ENCODE measurements at regions not wholly inside any gene's neighbourhood (a gene's known extent, or its start where the extent isn't known, plus 50 kb on each side); places are given as distances from the start of the nearest gene placed in this dataset.

DNA sequence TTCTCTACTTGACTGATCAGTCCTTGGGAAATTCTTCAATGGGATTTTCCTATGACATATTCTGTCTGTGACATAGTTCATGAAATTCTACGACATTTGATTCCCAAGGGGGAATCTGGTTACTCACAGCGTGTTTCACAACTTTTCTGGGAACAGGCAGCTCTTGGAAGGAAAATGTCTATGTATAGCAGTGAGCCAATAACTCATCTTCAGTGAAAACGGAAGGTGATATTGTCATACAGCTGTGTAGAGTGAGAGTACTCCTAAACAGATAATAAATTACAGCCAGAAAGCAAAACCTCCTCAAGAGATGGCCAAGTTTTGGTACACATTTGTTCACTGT lies 91.4 kb downstream of the C9orf152 start:
- no peak for DNase-seq
- FAIRE-seq, result no peak
- H3K4me1 ChIP-seq (ENCODE audit: control insufficient read depth in 3 of 3, insufficient read depth in 2 of 3, low read depth in 1 of 3, low read length in 2 of 3), result peaks cover 0 to 7% (median 0%) of the 10 kb centered on the region in 3 donors
- no peaks in the 10 kb centered on the region for H3K27me3 ChIP-seq (ENCODE audit: control insufficient read depth in 3 of 3, insufficient read depth in 3 of 3, low read length in 3 of 3)
- H3K36me3 ChIP-seq (ENCODE audit: control insufficient read depth in 3 of 3, insufficient read depth in 2 of 3, low read depth in 1 of 3, low read length in 3 of 3), result no peaks in the 10 kb centered on the region
- H3K4me3 ChIP-seq (ENCODE audit: low read depth in 1 of 3, low read length in 3 of 3), result no peak overlapping the region
- no peak overlapping the region for H3K27ac ChIP-seq (ENCODE audit: low read depth in 1 of 3, low read length in 2 of 3)
- H3K9me3 ChIP-seq (ENCODE audit: control insufficient read depth in 2 of 2, insufficient read depth in 1 of 2, low read depth in 1 of 2, low read length in 1 of 2), result no peaks in the 10 kb centered on the region
- WGBS, 3 donors, result 57 to 75% (median 75%) methylated on average over 3 of the region's 3 CpGs

DNA sequence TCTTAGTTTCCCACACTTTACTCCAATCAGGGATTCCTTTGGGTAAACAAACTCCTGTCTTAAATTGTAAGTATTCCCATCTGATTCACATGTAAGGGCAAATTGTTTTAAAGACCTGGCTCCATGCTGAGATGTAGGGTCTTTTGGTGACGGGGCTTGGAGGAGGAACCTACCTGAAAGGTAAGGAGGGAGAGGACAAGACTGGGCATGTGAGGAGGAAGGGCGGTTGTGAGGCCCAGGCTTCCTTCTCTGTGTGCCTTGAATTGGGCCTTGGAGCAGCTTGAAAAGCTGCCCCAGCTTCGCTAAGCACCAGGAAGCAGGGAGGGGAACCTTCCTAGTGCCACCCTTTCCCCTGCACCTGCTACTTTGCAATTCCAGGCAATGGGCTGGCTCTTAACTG lies 86.8 kb downstream of the C9orf152 start:
- no peak overlapping the region for H3K27ac ChIP-seq (ENCODE audit: low read depth in 1 of 3, low read length in 2 of 3)
- no peaks in the 10 kb centered on the region for H3K9me3 ChIP-seq (ENCODE audit: control insufficient read depth in 2 of 2, insufficient read depth in 1 of 2, low read depth in 1 of 2, low read length in 1 of 2)
- FAIRE-seq, result no peak
- peaks cover 0 to 20% (median 3%) of the 10 kb centered on the region in 3 donors for H3K4me1 ChIP-seq (ENCODE audit: control insufficient read depth in 3 of 3, insufficient read depth in 2 of 3, low read depth in 1 of 3, low read length in 2 of 3)
- no peaks in the 10 kb centered on the region for H3K36me3 ChIP-seq (ENCODE audit: control insufficient read depth in 3 of 3, insufficient read depth in 2 of 3, low read depth in 1 of 3, low read length in 3 of 3)
- no peaks in the 10 kb centered on the region for H3K27me3 ChIP-seq (ENCODE audit: control insufficient read depth in 3 of 3, insufficient read depth in 3 of 3, low read length in 3 of 3)
- DNase-seq, result no peak
- WGBS, 3 donors, result 80 to 91% (median 85%) methylated on average over 3 of the region's 3 CpGs
- no peak overlapping the region for H3K4me3 ChIP-seq (ENCODE audit: low read depth in 1 of 3, low read length in 3 of 3)

DNA sequence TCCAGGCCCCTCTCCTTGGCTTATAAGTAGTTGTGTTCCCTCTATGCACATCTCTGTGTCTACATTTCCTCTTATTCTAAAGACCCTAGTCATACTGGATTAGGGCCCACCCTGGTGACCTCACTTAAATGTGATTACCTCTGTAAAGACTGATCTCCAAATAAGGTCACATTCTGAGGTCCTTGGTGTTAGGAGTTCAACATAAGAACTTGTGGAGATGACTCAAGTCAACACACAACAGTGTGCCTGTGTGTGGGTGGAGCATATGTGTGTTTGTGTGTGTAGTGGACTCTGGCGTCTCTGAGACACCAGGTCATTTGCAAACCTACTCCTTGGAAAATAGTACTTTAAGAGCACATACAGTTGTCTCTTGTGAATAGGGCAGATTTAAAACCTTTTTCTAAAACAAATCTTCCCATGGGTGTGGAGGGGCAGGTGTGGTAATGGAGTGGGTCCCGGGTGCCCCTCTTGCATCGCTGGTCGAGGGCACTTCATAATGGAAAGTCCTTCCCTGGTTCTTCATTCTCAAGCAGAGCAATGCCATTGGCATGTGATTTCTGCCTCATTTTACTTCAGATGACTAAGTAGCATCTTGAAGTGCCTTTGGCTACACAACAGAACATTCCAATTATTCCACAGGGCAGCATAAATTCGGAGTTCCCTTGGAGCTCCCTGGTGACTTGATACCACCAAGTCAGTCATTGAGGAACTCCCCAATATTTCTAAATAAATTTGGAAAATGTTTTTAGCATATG lies 84.4 kb downstream of the C9orf152 start:
- 76 to 87% (median 86%) methylated on average over 5 of the region's 5 CpGs for WGBS, 3 donors
- peaks cover 2 to 44% (median 13%) of the 10 kb centered on the region in 3 donors for H3K4me1 ChIP-seq (ENCODE audit: control insufficient read depth in 3 of 3, insufficient read depth in 2 of 3, low read depth in 1 of 3, low read length in 2 of 3)

DNA sequence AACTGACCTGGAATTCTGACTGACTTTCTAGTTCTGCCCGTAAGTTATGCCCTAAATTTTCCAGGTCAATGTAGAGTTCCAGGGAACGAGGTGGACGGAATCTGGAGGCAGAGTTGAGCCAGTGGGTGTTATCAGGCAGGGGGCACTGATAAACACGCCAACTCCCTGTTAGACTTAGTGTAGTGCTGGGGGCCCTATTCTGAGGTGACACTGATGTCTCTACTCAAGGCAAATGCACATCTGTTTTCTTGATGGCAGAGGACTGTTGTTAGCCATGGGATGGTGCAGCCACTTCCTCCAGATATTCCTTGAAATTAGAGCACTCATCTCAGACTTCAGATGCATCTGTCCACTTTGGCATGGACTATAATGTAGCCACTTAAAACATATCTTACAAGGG lies 83.5 kb downstream of the C9orf152 start:
- Histone ChIP-seq H3K27ac (ENCODE audit: low read depth in 1 of 3, low read length in 2 of 3) (peak overlapping the region in 2 of 3 donors; percentile 63 to 93), H3K9me3 (ENCODE audit: control insufficient read depth in 2 of 2, insufficient read depth in 1 of 2, low read depth in 1 of 2, low read length in 1 of 2) (no peaks in the 10 kb centered on the region), H3K4me1 (ENCODE audit: control insufficient read depth in 3 of 3, insufficient read depth in 2 of 3, low read depth in 1 of 3, low read length in 2 of 3) (peaks cover 2 to 52% (median 13%) of the 10 kb centered on the region in 3 donors), H3K4me3 (ENCODE audit: low read depth in 1 of 3, low read length in 3 of 3) (no peak overlapping the region), H3K27me3 (ENCODE audit: control insufficient read depth in 3 of 3, insufficient read depth in 3 of 3, low read length in 3 of 3) (no peaks in the 10 kb centered on the region), H3K36me3 (ENCODE audit: control insufficient read depth in 3 of 3, insufficient read depth in 2 of 3, low read depth in 1 of 3, low read length in 3 of 3) (no peaks in the 10 kb centered on the region)
- DNase-seq (peak in 1 of 2 donors; percentile 21), FAIRE-seq (no peak)
- 77 to 89% (median 88%) methylated on average over 4 of the region's 4 CpGs for WGBS, 3 donors

More for the DNA sequence above, 84.4 kb downstream of the C9orf152 start:
- Histone ChIP-seq H3K27me3 (ENCODE audit: control insufficient read depth in 3 of 3, insufficient read depth in 3 of 3, low read length in 3 of 3) (no peaks in the 10 kb centered on the region), H3K9me3 (ENCODE audit: control insufficient read depth in 2 of 2, insufficient read depth in 1 of 2, low read depth in 1 of 2, low read length in 1 of 2) (no peaks in the 10 kb centered on the region), H3K27ac (ENCODE audit: low read depth in 1 of 3, low read length in 2 of 3) (peak overlapping the region in 1 of 3 donors; percentile 36), H3K36me3 (ENCODE audit: control insufficient read depth in 3 of 3, insufficient read depth in 2 of 3, low read depth in 1 of 3, low read length in 3 of 3) (no peaks in the 10 kb centered on the region), H3K4me3 (ENCODE audit: low read depth in 1 of 3, low read length in 3 of 3) (no peak overlapping the region)
- DNase-seq (no peak), FAIRE-seq (no peak)

DNA sequence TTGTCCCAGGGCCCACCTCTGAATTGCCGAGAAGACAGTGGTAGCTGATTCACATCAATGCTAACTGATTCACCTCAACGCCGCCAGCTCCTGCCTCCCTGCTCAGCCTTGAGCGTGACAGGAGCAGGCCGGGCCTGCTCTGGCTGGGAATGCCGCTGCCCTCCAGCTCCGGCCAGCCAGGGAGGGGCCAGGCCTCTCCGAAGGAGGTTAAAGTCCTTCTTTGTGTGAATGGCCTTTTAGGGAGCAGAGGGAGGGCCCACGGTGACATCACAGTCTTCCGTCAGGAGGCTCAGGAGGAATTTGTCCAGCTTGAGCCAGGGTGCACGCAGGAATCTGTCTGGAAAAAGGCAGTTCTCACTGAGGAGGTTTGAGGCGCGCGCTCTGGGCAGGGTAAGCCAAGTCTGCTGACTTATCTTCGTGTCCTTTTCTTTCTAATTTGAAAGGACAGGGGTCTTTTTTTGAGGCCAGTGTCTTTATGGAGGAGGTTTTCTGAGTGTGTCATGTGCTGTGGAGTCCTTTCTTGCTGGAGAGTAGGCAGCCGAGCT lies 82.7 kb downstream of the C9orf152 start:
- H3K27ac ChIP-seq (ENCODE audit: low read depth in 1 of 3, low read length in 2 of 3), result peak overlapping the region in 2 of 3 donors; percentile 93
- no peaks in the 10 kb centered on the region for H3K9me3 ChIP-seq (ENCODE audit: control insufficient read depth in 2 of 2, insufficient read depth in 1 of 2, low read depth in 1 of 2, low read length in 1 of 2)
- no peaks in the 10 kb centered on the region for H3K27me3 ChIP-seq (ENCODE audit: control insufficient read depth in 3 of 3, insufficient read depth in 3 of 3, low read length in 3 of 3)
- DNase-seq (peak; percentile 97), FAIRE-seq (no peak)
- WGBS, 3 donors, result 7 to 32% (median 27%) methylated on average over 16 of the region's 16 CpGs
- H3K4me3 ChIP-seq (ENCODE audit: low read depth in 1 of 3, low read length in 3 of 3), result peak overlapping the region in 2 of 3 donors; percentile 5 to 44
- no peaks in the 10 kb centered on the region for H3K36me3 ChIP-seq (ENCODE audit: control insufficient read depth in 3 of 3, insufficient read depth in 2 of 3, low read depth in 1 of 3, low read length in 3 of 3)
- peaks cover 2 to 59% (median 13%) of the 10 kb centered on the region in 3 donors for H3K4me1 ChIP-seq (ENCODE audit: control insufficient read depth in 3 of 3, insufficient read depth in 2 of 3, low read depth in 1 of 3, low read length in 2 of 3)

DNA sequence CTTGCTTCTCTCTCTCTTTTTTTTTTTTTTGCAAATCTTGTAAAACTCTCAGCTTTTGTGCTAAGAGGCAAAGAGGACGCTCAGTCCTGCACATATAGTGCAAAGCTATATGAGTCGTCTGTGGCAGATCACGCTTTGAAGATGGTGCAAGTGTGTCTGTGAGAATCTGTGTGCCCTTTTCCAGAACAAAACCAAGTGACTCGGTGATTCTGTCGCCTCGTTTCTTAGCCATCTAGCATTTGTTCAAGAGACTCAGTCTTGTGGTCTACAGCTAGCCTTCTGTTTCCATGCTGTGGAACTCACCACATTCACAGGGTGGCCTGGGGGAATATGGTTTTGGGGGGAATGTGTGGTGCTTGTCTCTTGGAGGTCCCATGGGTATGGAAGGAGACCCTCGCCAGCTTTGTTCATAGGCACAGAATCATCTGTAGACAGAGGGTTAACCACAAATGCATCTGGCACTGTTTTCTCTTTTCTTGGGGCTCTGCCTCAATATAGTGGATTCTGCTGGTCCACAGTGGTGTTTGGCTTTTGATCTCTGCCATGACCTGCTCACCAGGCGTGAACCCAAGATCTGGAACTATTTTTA lies 82.1 kb downstream of the C9orf152 start:
- H3K4me1 ChIP-seq (ENCODE audit: control insufficient read depth in 3 of 3, insufficient read depth in 2 of 3, low read depth in 1 of 3, low read length in 2 of 3), result peaks cover 2 to 62% (median 13%) of the 10 kb centered on the region in 3 donors

DNA sequence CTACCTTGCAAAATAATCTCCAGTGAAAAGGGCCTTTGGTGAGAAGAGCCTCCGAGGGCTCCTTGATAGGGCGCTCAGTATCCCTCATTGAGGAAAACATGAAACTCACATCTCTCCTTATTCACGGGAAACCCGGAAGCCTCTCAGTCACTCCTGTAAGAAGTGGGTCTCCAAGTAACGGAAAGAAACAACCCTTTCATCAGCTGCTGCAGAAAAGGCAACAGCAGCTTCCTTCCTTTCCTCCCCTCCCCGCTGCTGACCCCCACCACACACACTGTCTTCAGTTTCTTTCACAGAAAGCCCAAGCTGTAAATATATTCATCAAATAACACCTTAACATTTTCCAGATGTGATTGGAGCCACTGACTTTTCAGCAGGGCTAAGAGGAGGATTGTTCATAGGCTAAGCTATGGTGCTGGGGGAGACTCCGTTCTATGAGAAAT lies 81.4 kb downstream of the C9orf152 start:
- Histone ChIP-seq H3K9me3 (ENCODE audit: control insufficient read depth in 2 of 2, insufficient read depth in 1 of 2, low read depth in 1 of 2, low read length in 1 of 2) (no peaks in the 10 kb centered on the region), H3K27me3 (ENCODE audit: control insufficient read depth in 3 of 3, insufficient read depth in 3 of 3, low read length in 3 of 3) (no peaks in the 10 kb centered on the region), H3K27ac (ENCODE audit: low read depth in 1 of 3, low read length in 2 of 3) (peak overlapping the region; percentile 27 to 93 (median 93)), H3K4me1 (ENCODE audit: control insufficient read depth in 3 of 3, insufficient read depth in 2 of 3, low read depth in 1 of 3, low read length in 2 of 3) (peaks cover 2 to 67% (median 14%) of the 10 kb centered on the region in 3 donors), H3K36me3 (ENCODE audit: control insufficient read depth in 3 of 3, insufficient read depth in 2 of 3, low read depth in 1 of 3, low read length in 3 of 3) (no peaks in the 10 kb centered on the region), H3K4me3 (ENCODE audit: low read depth in 1 of 3, low read length in 3 of 3) (peak overlapping the region in 1 of 3 donors; percentile 44)
- FAIRE-seq (no peak), DNase-seq (peak in 1 of 2 donors; percentile 46)
- 48 to 74% (median 62%) methylated on average over 7 of the region's 7 CpGs for WGBS, 3 donors

More for the DNA sequence above, 82.1 kb downstream of the C9orf152 start:
- WGBS, 3 donors, result 32 to 41% (median 37%) methylated on average over 8 of the region's 8 CpGs
- DNase-seq (no peak), FAIRE-seq (no peak)
- Histone ChIP-seq H3K4me3 (ENCODE audit: low read depth in 1 of 3, low read length in 3 of 3) (peak overlapping the region in 2 of 3 donors; percentile 5 to 44), H3K27ac (ENCODE audit: low read depth in 1 of 3, low read length in 2 of 3) (peak overlapping the region in 2 of 3 donors; percentile 93), H3K36me3 (ENCODE audit: control insufficient read depth in 3 of 3, insufficient read depth in 2 of 3, low read depth in 1 of 3, low read length in 3 of 3) (no peaks in the 10 kb centered on the region), H3K9me3 (ENCODE audit: control insufficient read depth in 2 of 2, insufficient read depth in 1 of 2, low read depth in 1 of 2, low read length in 1 of 2) (no peaks in the 10 kb centered on the region), H3K27me3 (ENCODE audit: control insufficient read depth in 3 of 3, insufficient read depth in 3 of 3, low read length in 3 of 3) (no peaks in the 10 kb centered on the region)

DNA sequence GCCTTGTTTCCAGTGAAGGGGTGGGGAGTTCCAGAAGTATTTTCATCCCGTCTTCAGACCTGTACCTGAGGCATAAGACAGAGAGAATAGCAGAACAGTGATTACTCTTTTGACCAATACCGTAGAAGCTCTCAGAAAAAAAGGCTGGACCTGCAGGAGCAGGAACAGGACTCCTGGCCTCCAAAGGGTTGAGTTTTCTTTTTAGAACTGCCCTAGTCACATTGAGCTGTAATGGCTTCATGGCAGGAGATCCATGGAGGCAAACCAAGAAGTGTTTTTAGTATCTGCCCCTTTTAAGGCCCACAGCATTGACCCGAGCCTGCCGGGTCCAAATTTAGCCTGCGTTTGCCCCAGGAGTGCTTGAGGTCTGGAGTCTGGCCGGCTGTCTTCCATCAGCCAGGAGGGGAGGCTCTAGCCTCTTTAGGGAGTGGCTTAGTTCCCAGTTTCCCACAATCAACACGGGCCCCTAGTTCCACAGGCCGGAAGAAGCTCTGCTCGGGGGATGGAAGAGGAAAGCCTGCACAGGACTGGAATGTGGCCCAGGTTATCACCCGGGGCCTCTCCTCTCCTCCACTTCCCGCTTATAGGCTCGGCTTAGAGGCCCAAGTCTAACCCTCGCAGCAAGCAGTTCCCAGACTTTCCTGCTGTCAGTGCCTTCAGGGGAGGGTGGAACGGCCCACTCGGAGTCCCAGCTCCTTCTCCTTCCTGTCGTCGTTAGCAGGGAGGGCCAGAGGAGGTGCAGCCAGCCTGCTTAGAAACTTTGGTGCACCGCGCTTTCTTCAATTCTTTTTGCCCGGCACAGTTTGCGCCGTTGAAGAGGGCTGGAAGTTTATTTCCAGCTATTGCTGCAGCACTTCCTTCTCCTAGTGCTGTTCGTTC lies 80.7 kb downstream of the C9orf152 start:
- H3K4me1 ChIP-seq (ENCODE audit: control insufficient read depth in 3 of 3, insufficient read depth in 2 of 3, low read depth in 1 of 3, low read length in 2 of 3), result peaks cover 2 to 68% (median 17%) of the 10 kb centered on the region in 3 donors
- H3K4me3 ChIP-seq (ENCODE audit: low read depth in 1 of 3, low read length in 3 of 3), result peak overlapping the region in 1 of 3 donors; percentile 44
- peak overlapping the region in 2 of 3 donors; percentile 93 for H3K27ac ChIP-seq (ENCODE audit: low read depth in 1 of 3, low read length in 2 of 3)
- DNase-seq (peak; percentile 45 to 89), FAIRE-seq (no peak)
- 41 to 47% (median 42%) methylated on average over 21 to 23 of the region's 23 CpGs for WGBS, 3 donors
- H3K9me3 ChIP-seq (ENCODE audit: control insufficient read depth in 2 of 2, insufficient read depth in 1 of 2, low read depth in 1 of 2, low read length in 1 of 2), result no peaks in the 10 kb centered on the region
- peaks cover 0 to 3% (median 2%) of the 10 kb centered on the region in 3 donors for H3K36me3 ChIP-seq (ENCODE audit: control insufficient read depth in 3 of 3, insufficient read depth in 2 of 3, low read depth in 1 of 3, low read length in 3 of 3)
- H3K27me3 ChIP-seq (ENCODE audit: control insufficient read depth in 3 of 3, insufficient read depth in 3 of 3, low read length in 3 of 3), result no peaks in the 10 kb centered on the region

All from small intestine (tissue), 7 donors.